Urinary bladder (tissue), 3 donors: ENCODE measurements at regions not wholly inside any gene's neighbourhood (a gene's known extent, or its start where the extent isn't known, plus 50 kb on each side); places are given as distances from the start of the nearest gene placed in this dataset.
"Not testable (repeated sequence)": the region's sequence is repeated elsewhere in the genome, so short reads cannot be mapped to it uniquely, and the experiment has no call there.

Source experiments
- DNase-seq: peaks from one replicate; pipeline ENCODE4 v3.0.0-alpha.2; 2015; ENCODE audit errors: extremely low spot score
- H3K27ac ChIP-seq: one replicate; pipeline ENCODE4 v1.5.1; 2013; ENCODE audit warnings: low read depth, mild to moderate bottlenecking, moderate library complexity
- H3K36me3 ChIP-seq: one replicate; pipeline ENCODE4 v1.6.1; 2013; ENCODE audit warnings: mild to moderate bottlenecking, moderate library complexity; ENCODE audit not compliant: insufficient read depth
- H3K4me1 ChIP-seq: one replicate; pipeline ENCODE4 v1.6.1; 2013; ENCODE audit warnings: mild to moderate bottlenecking, moderate library complexity; ENCODE audit not compliant: insufficient read depth
- H3K4me3 ChIP-seq: one replicate; pipeline ENCODE4 v1.5.1; 2013; ENCODE audit warnings: low read depth, low read length
- WGBS: extraction: QIAGEN DNeasy Blood & Tissue Kit; methylation state at CpG from one replicate; pipeline ENCODE4 v1.1.7; 2013; 5-methylcytosine and 5-hydroxymethylcytosine counted together
- donor health status: healthy with polysubstance abuse.
- donor health status: healthy.

DNA sequence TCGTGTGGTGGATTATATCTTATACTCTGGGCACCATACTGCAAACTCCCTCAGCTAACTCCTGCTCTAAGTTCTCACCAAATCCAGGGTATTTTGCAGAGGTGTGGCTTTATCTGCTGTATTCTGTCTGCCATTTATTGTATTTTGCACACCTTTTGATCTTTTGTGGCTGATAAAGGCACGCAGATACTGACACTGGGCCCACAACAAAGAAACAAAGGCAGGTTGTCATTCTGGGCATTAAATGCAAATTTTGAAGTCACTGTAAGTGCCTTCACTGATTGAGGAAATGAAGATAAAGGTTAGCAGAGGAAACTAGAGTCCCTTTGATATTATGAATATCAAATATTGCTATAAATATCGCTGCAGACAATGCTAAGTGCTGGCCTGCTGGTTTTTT, 265.8 kb upstream of the MEIS1 start:
- no peak overlapping the region for H3K4me3 ChIP-seq
- H3K36me3 ChIP-seq = no peaks in the 10 kb centered on the region
- no peaks in the 10 kb centered on the region for H3K4me1 ChIP-seq
- WGBS = 90% methylated on average over 3 of the region's 3 CpGs
- DNase-seq = no peak
- H3K27ac ChIP-seq = no peak overlapping the region

DNA sequence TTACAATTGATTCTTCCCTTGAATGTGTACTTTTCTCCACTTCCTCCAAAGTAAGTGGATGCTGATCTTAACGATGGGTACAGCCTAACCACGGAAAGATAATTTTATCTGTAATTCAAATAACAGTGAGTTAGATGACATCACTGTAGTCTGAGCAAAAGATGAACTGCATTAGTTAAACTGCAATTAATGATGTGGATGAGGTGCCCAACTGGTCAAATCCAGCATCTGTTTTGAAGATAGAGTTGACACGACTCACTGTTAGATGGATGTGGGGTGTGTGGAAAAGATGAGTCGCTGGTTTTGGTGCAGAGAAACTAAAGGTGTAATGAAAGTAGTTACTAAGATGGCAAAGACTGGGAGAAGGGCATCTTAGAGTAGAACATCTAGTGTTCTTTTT, 270.5 kb upstream of the MEIS1 start:
- DNase-seq = no peak
- no peak overlapping the region for H3K27ac ChIP-seq
- H3K36me3 ChIP-seq = no peaks in the 10 kb centered on the region
- WGBS = 79% methylated on average over 4 of the region's 4 CpGs
- no peak overlapping the region for H3K4me3 ChIP-seq
- H3K4me1 ChIP-seq = no peaks in the 10 kb centered on the region

DNA sequence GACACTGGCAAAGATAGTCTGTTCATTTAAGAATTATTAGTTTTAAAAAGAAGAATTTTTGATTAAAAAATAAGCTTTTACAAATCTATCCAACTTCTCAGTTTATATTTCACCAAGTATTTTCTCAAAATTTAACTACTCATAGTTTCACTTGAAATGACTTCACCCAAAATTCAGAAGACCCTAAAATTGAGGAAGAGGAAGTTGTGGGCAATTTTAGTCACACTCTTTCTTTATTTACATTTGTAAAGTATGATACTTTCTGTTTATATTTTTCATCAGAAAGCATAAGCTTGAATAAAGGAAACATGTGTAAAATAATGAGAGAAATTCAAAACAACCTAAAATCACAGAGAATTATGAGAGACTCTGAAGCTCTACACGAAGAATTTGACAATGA, 278.8 kb upstream of the MEIS1 start:
- H3K4me3 ChIP-seq = no peak overlapping the region
- no peaks in the 10 kb centered on the region for H3K36me3 ChIP-seq
- WGBS = 62% methylated on average over 1 of the region's 1 CpG
- DNase-seq = no peak
- H3K4me1 ChIP-seq = no peaks in the 10 kb centered on the region
- no peak overlapping the region for H3K27ac ChIP-seq

DNA sequence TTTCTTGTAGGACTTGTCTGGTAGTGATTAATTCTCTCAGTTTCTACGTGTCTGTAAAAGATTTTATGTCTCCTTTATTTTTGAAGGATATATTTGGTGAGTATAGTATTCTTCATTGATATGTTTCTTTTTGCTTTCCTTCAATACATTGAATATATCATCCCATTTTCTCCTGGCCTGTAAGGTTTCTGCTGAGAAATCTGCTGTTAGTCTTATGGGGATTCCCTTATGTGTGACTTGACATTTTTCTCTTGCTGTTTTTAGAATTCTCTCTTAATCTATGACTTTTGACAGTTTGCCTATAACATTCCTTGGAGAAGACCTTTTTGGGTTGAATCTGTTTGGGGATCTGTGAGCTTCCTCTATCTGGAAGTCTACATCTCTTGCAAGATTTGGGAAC, 281.0 kb upstream of the MEIS1 start:
- WGBS = 70% methylated on average over 1 of the region's 1 CpG
- Histone ChIP-seq H3K4me3 (no peak overlapping the region), H3K36me3 (no peaks in the 10 kb centered on the region), H3K4me1 (no peaks in the 10 kb centered on the region), H3K27ac (no peak overlapping the region)
- no peak for DNase-seq

DNA sequence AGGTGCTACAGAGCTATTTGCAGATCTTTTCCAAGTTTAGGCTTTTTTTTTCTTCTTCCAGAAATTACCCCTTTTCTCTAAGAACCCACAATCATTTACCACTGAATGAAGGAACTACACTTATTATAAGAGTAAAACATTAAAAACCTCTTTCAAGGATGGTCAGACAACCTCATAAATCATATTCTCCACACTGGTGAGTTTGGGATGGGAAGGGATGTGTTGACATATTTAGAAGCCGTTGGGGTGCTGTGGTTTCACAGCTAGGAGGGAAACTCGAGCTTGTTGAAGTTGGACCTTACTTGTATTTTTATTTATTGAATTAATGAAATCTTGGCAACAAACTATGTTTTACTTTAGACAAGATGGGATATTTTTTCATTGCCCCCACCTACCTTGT, 289.4 kb upstream of the MEIS1 start:
- Histone ChIP-seq H3K36me3 (no peaks in the 10 kb centered on the region), H3K4me3 (no peak overlapping the region), H3K27ac (no peak overlapping the region), H3K4me1 (no peaks in the 10 kb centered on the region)
- no peak for DNase-seq
- 59% methylated on average over 2 of the region's 2 CpGs for WGBS

DNA sequence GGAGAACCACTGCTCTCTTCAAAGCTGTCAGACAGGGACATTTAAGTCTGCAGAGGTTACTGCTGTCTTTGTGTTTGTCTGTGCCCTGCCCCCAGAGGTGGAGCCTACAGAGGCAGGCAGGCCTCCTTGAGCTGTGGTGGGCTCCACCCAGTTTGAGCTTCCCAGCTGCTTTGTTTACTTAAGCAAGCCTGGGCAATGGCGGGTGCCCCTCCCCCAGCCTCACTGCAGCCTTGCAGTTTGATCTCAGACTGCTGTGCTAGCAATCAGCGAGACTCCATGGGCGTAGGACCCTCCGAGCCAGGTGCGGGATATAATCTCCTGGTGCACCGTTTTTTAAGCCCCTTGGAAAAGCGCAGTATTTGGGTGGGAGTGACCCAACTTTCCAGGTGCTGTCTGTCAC, 290.6 kb upstream of the MEIS1 start:
- H3K4me1 ChIP-seq, DNase-seq, H3K4me3 ChIP-seq, H3K36me3 ChIP-seq, H3K27ac ChIP-seq: not testable (repeated sequence)
- WGBS = 91% methylated on average over 7 of the region's 7 CpGs

DNA sequence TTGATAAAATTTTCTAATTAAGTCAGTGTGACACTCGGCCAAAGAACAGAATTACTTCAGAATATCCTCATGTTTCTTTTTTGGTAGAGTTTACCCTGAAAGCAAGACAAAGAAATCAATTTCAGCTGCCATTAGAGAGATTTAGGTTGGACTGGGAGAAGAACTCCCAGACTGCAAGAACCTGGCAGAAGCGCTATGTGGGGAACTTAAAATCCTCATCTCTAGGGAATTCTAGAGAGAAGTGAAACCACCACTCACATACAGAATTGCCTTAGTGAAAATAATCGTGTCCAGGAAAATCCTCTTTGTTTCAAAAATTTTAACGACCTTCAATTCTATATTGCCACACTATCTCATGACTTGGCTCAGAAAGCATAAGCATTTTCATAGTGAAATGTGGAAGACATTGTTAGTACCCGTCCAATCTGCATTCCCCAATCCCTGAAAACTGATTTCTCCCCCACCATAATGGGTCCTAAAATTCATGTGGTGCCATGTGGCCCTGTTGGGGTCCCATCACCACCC, 297.3 kb upstream of the MEIS1 start:
- Histone ChIP-seq H3K4me1 (no peaks in the 10 kb centered on the region), H3K4me3 (no peak overlapping the region), H3K27ac (no peak overlapping the region), H3K36me3 (no peaks in the 10 kb centered on the region)
- DNase-seq = no peak
- WGBS = 70% methylated on average over 5 of the region's 5 CpGs

DNA sequence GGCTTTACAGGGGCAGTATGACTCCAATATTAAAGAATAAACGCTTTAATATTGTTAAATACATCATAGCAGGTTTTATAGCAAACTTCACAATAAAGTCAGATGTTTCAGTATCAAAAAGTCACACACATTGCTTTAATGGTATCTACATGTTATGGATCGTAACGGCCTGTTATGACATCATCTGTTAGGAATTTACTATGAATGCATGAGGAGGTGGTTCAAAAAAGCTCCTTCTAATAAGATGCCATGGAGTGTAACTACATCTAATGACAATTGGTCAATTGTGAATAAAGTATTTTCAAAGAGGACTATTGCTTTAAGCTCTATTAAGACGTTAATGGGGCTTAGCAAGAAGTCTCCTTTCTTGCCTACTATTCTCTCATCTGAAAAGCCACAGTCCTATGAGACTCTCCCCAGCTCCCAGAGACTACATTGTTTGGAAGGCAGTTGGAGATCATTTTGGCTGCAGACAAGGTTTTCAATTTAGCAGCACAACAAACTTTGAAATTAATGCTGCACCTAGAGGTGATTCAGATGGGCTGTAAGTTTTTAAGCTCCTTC, 300.7 kb upstream of the MEIS1 start:
- no peak for DNase-seq
- no peaks in the 10 kb centered on the region for H3K4me1 ChIP-seq
- WGBS = 54% methylated on average over 4 of the region's 4 CpGs
- no peak overlapping the region for H3K4me3 ChIP-seq
- no peak overlapping the region for H3K27ac ChIP-seq
- no peaks in the 10 kb centered on the region for H3K36me3 ChIP-seq

DNA sequence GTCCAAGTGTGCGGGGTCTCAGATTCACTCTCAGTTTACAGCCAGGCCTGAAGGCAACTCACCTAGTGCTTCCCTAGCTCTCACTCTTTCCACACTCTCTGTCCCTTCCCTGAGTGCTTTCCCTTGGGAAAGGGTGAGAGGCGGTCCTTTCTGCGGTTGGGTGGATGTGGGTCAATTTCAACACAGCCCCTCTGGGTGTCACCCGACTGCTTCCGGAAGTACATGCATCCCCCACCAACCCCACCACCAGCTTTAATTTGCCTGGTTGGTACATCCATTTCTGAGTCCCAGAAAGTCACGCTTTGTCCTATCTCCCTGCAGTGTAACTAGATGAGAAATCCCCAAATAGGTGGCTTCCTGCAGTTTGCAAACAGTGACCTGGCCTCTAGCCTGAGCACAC, 307.3 kb upstream of the MEIS1 start:
- DNase-seq = no peak
- no peak overlapping the region for H3K27ac ChIP-seq
- H3K36me3 ChIP-seq = no peaks in the 10 kb centered on the region
- H3K4me3 ChIP-seq = no peak overlapping the region
- WGBS = 95% methylated on average over 6 of the region's 6 CpGs
- H3K4me1 ChIP-seq = no peaks in the 10 kb centered on the region

DNA sequence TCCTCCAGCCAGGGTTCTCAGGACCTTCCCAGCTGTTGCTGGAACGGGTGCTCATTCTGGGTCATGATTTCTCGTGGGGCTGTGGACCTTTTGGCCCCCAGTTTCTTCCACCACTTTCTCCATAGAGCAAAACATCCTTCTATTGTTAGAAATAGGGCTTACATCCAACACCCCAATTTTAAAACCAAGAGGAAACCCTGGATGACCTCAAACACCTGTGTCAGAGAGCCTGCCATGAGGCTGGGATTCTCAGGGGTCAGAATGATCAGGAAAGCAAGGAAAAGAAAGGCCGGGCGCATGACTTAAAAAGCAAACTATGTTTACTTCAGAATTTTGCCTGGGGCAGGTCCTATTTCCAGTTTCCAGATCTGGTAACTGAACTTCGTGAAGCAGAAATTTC, 307.9 kb upstream of the MEIS1 start:
- no peak for DNase-seq
- Histone ChIP-seq H3K36me3 (no peaks in the 10 kb centered on the region), H3K27ac (no peak overlapping the region), H3K4me1 (no peaks in the 10 kb centered on the region), H3K4me3 (no peak overlapping the region)
- WGBS = 75% methylated on average over 5 of the region's 5 CpGs

DNA sequence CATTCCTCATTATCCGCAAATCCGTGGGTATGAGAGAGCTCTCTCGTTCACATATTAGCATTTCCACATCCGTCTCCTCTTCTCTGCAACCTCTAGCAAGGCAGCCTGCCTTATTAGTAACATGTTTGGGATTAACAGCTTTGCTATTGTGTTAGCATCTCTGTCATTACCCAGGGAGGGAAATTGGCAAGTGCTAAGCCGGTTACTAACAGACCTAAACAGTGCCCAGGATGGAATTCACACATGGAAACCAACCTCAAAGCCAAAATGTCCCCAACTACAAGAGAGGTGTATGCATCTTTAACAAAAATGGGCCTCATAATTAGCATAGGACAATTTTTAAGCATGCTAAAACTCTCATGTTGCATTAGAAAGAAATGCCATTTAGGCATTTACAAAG, 309.0 kb upstream of the MEIS1 start:
- H3K27ac ChIP-seq = no peak overlapping the region
- WGBS = 89% methylated on average over 5 of the region's 5 CpGs
- H3K4me1 ChIP-seq = no peaks in the 10 kb centered on the region
- no peaks in the 10 kb centered on the region for H3K36me3 ChIP-seq
- no peak for DNase-seq
- no peak overlapping the region for H3K4me3 ChIP-seq

DNA sequence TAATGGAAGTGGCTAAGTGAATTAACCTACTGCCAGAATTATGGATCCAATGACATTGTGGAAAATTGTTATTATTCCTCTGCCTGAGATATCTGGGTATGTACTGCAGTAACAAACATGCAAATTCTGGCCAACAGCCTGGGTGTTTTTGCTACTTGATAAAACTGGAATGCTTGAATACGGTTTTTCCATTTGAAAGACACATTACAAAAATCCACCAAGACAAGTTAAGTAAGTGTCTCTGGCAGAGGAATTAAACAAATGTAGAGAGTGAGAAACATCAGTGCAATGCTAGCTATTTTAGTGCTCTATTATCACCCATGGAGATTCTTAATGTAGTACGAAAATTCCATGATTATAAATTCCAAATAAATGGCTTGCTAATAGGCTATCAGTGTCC, 312.4 kb upstream of the MEIS1 start:
- DNase-seq = no peak
- 32% methylated on average over 2 of the region's 2 CpGs for WGBS
- Histone ChIP-seq H3K4me3 (no peak overlapping the region), H3K36me3 (no peaks in the 10 kb centered on the region), H3K4me1 (no peaks in the 10 kb centered on the region), H3K27ac (no peak overlapping the region)

DNA sequence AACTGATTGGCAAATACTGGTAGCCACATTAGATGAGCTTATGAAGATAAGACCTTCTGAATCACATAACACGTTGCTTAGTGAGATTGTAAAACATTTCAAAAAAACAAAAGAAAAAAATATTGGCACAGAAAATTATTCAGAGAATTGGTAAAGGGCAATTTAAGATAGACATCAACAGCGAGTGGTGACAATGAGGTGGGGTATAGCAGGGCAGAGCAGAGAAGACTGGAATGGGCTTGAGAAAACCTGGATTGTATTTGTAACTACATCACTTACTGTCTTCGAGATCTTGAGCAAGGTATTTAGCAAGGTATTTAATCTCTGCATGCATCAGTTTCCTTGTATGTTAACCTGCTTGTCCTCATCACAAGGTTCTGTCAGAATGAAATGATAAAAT, 313.0 kb upstream of the MEIS1 start:
- Histone ChIP-seq H3K36me3 (no peaks in the 10 kb centered on the region), H3K27ac (no peak overlapping the region), H3K4me3 (no peak overlapping the region), H3K4me1 (no peaks in the 10 kb centered on the region)
- no peak for DNase-seq
- WGBS = 59% methylated on average over 3 of the region's 3 CpGs

DNA sequence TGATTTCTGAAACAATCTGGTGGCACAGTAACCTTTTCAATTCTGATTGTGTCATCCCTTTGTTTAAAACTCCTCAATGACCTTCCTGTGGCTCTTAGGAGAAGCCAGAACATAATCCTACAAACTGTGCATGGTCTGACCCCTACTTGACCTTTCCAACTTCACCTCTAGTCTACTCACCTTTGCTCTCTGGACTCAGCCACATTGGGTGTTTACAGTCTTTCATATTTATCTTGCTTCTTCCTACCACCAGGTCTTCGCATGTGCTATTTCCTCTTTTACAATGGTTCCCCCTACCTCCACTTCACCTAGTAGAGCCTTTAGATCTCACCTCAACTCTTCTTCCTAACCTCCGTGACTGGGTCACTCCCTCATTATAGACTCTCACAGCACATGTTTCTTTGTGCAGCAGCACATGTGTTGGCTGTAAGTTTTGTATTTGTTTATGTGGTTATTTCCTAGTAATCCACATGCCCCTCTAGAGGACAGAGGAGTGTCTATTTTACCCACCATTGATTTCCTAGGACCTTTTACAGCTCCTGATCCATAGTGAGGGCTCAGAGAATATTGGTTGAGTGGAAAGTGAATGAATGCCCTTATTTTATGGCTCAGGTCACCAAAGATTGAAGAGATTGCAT, 320.8 kb upstream of the MEIS1 start:
- no peaks in the 10 kb centered on the region for H3K36me3 ChIP-seq
- 75% methylated on average over 2 of the region's 2 CpGs for WGBS
- no peak overlapping the region for H3K4me3 ChIP-seq
- DNase-seq = no peak
- no peak overlapping the region for H3K27ac ChIP-seq
- no peaks in the 10 kb centered on the region for H3K4me1 ChIP-seq

DNA sequence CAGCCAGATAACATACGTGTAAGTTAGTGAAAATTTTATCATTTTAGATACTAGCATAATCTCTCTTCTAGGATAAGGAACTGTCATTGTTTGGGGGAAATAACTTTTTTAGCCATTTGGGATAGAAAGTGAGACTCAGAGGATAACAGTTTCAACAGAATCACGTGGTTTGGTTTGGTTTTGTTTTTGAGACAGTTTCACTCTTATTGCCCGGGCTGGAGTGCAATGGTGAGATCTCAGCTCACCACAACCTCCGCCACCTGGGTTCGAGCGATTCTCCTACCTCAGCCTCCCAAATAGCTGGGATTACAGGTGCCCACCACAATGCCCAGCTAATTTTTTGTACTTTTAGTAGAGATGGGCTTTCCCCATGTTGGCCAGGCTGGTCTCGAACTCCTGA, 323.2 kb upstream of the MEIS1 start:
- WGBS = 89% methylated on average over 7 of the region's 7 CpGs
- no peaks in the 10 kb centered on the region for H3K36me3 ChIP-seq
- no peak overlapping the region for H3K27ac ChIP-seq
- no peaks in the 10 kb centered on the region for H3K4me1 ChIP-seq
- H3K4me3 ChIP-seq = no peak overlapping the region
- no peak for DNase-seq
